ENCODE measurements at regions not wholly inside any gene's neighbourhood (a gene's known extent, or its start where the extent isn't known, plus 50 kb on each side); places are given as distances from the start of the nearest gene placed in this dataset.

- DNase-seq (ENCODE audit: low spot score): no peak
- no peak for TF ChIP-seq RXRA (IDR thresholded peaks at IDR 0.05)
- no peak for TF ChIP-seq FOXA1 (IDR thresholded peaks at IDR 0.05)
- no peak for TF ChIP-seq JUND (IDR thresholded peaks at IDR 0.05)
- TF ChIP-seq ZBTB33 (IDR thresholded peaks at IDR 0.05): no peak
- no peak for TF ChIP-seq CTCF (IDR thresholded peaks at IDR 0.05; ENCODE audit: low read depth, low read length, missing input control)
- TF ChIP-seq ATF3 (IDR thresholded peaks at IDR 0.05): no peak
- TF ChIP-seq FOXA2 (IDR thresholded peaks at IDR 0.05): no peak
- no peak for TF ChIP-seq GABPA (IDR thresholded peaks at IDR 0.05 in 1 of 2, conservative IDR thresholded peaks at IDR 0.05 in 1 of 2)
- TF ChIP-seq MAX (IDR thresholded peaks at IDR 0.05): no peak
- TF ChIP-seq TAF1 (conservative IDR thresholded peaks at IDR 0.05): no peak
- no peak for TF ChIP-seq HNF4A (conservative IDR thresholded peaks at IDR 0.05)
- no peaks in the 10 kb centered on the region for H3K4me1 ChIP-seq (ENCODE audit: control insufficient read depth in 4 of 4, insufficient read depth in 4 of 4, low read length in 3 of 4)
- no peak overlapping the region for H3K27ac ChIP-seq (ENCODE audit: low read depth in 1 of 2, low read length in 2 of 2)
- no peaks in the 10 kb centered on the region for H3K9me3 ChIP-seq (ENCODE audit: control insufficient read depth in 4 of 4, low read length in 3 of 4)
- 64% methylated on average over 1 of the region's 1 CpG for WGBS
- H3K36me3 ChIP-seq (ENCODE audit: control insufficient read depth in 4 of 4, insufficient read depth in 3 of 4, low read depth in 1 of 4, low read length in 3 of 4): no peaks in the 10 kb centered on the region
- no peak overlapping the region for H3K4me3 ChIP-seq (ENCODE audit: low read depth in 1 of 3, low read length in 3 of 3)
- H3K9ac ChIP-seq (ENCODE audit: low read depth in 1 of 2, low read length in 2 of 2): no peak overlapping the region
- H3K27me3 ChIP-seq (ENCODE audit: control insufficient read depth in 4 of 4, insufficient read depth in 4 of 4, low read length in 3 of 4): peaks cover 0 to 4% (median 0%) of the 10 kb centered on the region in 4 donors
Observed at GRCh38 chr2:223269386-223269785, 217.4 kb downstream of the KCNE4 start.

GRCh38 chr2:223270548-223270947 is 218.6 kb downstream of the KCNE4 start:
- DNase-seq (ENCODE audit: low spot score): no peak
- WGBS: 63% methylated on average over 5 of the region's 5 CpGs
- Histone ChIP-seq H3K4me1 (ENCODE audit: control insufficient read depth in 4 of 4, insufficient read depth in 4 of 4, low read length in 3 of 4) (no peaks in the 10 kb centered on the region), H3K4me3 (ENCODE audit: low read depth in 1 of 3, low read length in 3 of 3) (no peak overlapping the region), H3K9me3 (ENCODE audit: control insufficient read depth in 4 of 4, low read length in 3 of 4) (no peaks in the 10 kb centered on the region), H3K36me3 (ENCODE audit: control insufficient read depth in 4 of 4, insufficient read depth in 3 of 4, low read depth in 1 of 4, low read length in 3 of 4) (no peaks in the 10 kb centered on the region), H3K27me3 (ENCODE audit: control insufficient read depth in 4 of 4, insufficient read depth in 4 of 4, low read length in 3 of 4) (peaks cover 0 to 4% (median 0%) of the 10 kb centered on the region in 4 donors), H3K27ac (ENCODE audit: low read depth in 1 of 2, low read length in 2 of 2) (no peak overlapping the region), H3K9ac (ENCODE audit: low read depth in 1 of 2, low read length in 2 of 2) (no peak overlapping the region)
- TF ChIP-seq REST (IDR thresholded peaks at IDR 0.05) (no peak), RAD21 (IDR thresholded peaks at IDR 0.05) (no peak), YY1 (IDR thresholded peaks at IDR 0.05) (no peak), FOXA2 (IDR thresholded peaks at IDR 0.05) (no peak), SP1 (IDR thresholded peaks at IDR 0.05) (no peak), HNF4A (conservative IDR thresholded peaks at IDR 0.05) (no peak), EGR1 (IDR thresholded peaks at IDR 0.05; ENCODE audit: low read depth in 2 of 2) (no peak), RXRA (IDR thresholded peaks at IDR 0.05) (no peak), FOXA1 (IDR thresholded peaks at IDR 0.05) (no peak), HNF4G (IDR thresholded peaks at IDR 0.05) (no peak), GABPA (IDR thresholded peaks at IDR 0.05 in 1 of 2, conservative IDR thresholded peaks at IDR 0.05 in 1 of 2) (no peak), MAX (IDR thresholded peaks at IDR 0.05) (no peak), ATF3 (IDR thresholded peaks at IDR 0.05) (no peak)

Measured in liver (tissue), 8 donors.